ENCODE measurements at regions not wholly inside any gene's neighbourhood (a gene's known extent, or its start where the extent isn't known, plus 50 kb on each side); places are given as distances from the start of the nearest gene placed in this dataset.
"Not testable (repeated sequence)": the region's sequence is repeated elsewhere in the genome, so short reads cannot be mapped to it uniquely, and the experiment has no call there.

DNA sequence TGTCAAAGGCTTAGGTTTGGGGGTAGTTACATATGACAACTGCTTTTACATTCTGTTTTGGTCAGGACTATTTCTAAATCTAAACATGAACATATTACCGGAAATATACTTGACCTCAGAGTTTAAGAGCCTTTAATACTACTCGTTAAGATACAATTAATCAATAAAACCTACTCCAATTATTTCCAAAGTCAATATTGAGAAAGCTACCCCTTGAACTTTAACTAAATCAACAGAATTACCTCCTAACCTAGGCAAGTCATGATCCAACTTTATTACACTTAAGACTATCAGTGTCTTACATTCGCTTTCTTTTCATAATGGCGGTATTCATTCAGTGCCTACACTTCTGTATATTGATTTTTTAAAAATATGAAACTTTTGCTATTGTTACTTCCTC, 107.7 kb downstream of the RAP2B start:
- H3K9me3 ChIP-seq (replicated peaks; ENCODE audit: low read length), result no peaks in the 10 kb centered on the region
- H3K27me3 ChIP-seq (ENCODE audit: control insufficient read depth, insufficient read depth, low read length), result no peaks in the 10 kb centered on the region

DNA sequence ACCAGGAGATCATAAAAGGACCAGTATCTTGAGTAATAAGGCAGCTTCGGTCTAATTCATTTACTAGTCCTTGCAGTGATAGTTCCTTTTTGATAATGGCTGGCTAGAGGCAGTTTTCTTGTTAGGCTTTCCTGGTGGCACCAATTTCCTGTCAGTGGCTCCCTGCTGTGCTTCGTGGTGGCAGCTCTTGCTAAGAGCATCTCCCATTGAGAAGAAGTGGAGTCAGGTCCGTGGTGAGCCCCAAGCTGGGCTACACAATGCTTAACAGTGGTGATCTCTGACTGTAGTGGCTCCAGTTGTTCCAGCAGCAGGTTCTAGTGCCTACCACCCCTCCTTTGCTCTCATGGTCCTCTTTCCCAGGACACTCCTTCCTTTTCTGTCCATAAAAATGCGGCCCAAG, 111.2 kb downstream of the RAP2B start:
- Histone ChIP-seq H3K9ac (ENCODE audit: low read depth, low read length) (no peak overlapping the region), H3K27me3 (ENCODE audit: control insufficient read depth, insufficient read depth, low read length) (no peaks in the 10 kb centered on the region), H3K36me3 (ENCODE audit: insufficient read depth, low read length) (no peaks in the 10 kb centered on the region), H3K4me2 (ENCODE audit: low read length) (no peak overlapping the region), H3K4me1 (ENCODE audit: control insufficient read depth, insufficient read depth, low read length) (peaks cover 11% of the 10 kb centered on the region), H3K4me3 (ENCODE audit: low read length) (no peak overlapping the region), H3K9me3 (replicated peaks; ENCODE audit: low read length) (no peaks in the 10 kb centered on the region)

More for the DNA sequence above, 107.7 kb downstream of the RAP2B start:
- peaks cover 10% of the 10 kb centered on the region for H3K4me1 ChIP-seq (ENCODE audit: control insufficient read depth, insufficient read depth, low read length)
- no peaks in the 10 kb centered on the region for H3K36me3 ChIP-seq (ENCODE audit: insufficient read depth, low read length)
- no peak overlapping the region for H3K4me2 ChIP-seq (ENCODE audit: low read length)
- H3K9ac ChIP-seq (ENCODE audit: low read depth, low read length), result no peak overlapping the region
- H3K4me3 ChIP-seq (ENCODE audit: low read length), result no peak overlapping the region

DNA sequence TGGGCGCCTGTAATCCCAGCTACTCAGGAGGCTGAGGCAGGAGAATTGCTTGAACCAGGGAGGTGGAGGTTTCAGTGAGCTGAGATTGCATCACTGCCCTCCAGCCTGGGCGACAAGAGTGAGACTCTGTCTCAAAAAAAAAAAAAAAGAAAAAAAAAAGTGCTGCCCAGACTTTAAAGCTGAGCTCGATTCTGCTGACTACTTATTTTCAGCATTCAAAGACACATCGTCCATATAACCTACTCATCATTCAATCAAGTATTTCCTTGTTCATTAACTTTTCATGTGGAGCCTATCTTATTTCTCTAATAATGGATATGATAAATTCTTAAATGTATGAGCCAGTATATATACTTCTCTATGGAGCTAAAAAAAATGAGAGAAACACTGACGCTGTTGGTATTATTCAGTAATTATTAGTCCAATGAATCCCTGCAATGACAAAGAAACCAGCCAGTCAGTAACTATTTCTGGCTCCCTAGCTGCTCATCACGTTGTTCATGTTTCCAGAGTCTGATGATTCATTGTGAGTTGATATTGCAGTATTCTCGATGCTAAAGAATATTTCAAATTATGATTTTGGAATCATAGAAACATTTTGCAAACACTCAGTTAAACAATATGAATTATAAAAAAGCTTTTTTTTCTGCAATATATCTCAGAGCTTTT, 111.9 kb downstream of the RAP2B start:
- H3K4me1 ChIP-seq (ENCODE audit: control insufficient read depth, insufficient read depth, low read length), result peaks cover 11% of the 10 kb centered on the region
- H3K4me3 ChIP-seq (ENCODE audit: low read length), result no peak overlapping the region
- no peaks in the 10 kb centered on the region for H3K27me3 ChIP-seq (ENCODE audit: control insufficient read depth, insufficient read depth, low read length)
- peak overlapping the region; percentile 27 for H3K4me2 ChIP-seq (ENCODE audit: low read length)
- no peaks in the 10 kb centered on the region for H3K9me3 ChIP-seq (replicated peaks; ENCODE audit: low read length)
- H3K9ac ChIP-seq (ENCODE audit: low read depth, low read length), result no peak overlapping the region
- H3K36me3 ChIP-seq (ENCODE audit: insufficient read depth, low read length), result no peaks in the 10 kb centered on the region

DNA sequence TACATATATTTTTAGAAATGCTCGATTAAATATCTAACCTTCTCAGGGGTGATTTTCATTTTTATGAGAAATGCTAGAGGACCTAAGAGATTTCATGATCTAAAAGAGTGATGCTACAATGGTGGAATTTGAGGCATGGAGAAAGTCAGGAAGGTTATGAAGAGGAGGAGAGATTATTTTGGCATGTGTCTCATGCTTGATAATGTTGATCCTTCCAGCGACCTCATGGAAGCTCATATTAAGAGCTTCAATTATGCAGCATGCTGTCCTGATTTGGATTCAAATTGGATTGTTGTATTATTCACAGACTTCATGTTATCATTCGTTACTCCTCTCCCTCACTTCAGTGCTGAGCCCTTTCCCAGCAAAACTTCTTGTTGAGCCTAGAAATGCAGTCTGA, 112.5 kb downstream of the RAP2B start:
- no peaks in the 10 kb centered on the region for H3K36me3 ChIP-seq (ENCODE audit: insufficient read depth, low read length)
- H3K9ac ChIP-seq (ENCODE audit: low read depth, low read length), result no peak overlapping the region
- H3K27me3 ChIP-seq (ENCODE audit: control insufficient read depth, insufficient read depth, low read length), result no peaks in the 10 kb centered on the region
- H3K4me1 ChIP-seq (ENCODE audit: control insufficient read depth, insufficient read depth, low read length), result peaks cover 11% of the 10 kb centered on the region
- no peak overlapping the region for H3K4me3 ChIP-seq (ENCODE audit: low read length)
- peak overlapping the region; percentile 27 for H3K4me2 ChIP-seq (ENCODE audit: low read length)
- no peaks in the 10 kb centered on the region for H3K9me3 ChIP-seq (replicated peaks; ENCODE audit: low read length)

DNA sequence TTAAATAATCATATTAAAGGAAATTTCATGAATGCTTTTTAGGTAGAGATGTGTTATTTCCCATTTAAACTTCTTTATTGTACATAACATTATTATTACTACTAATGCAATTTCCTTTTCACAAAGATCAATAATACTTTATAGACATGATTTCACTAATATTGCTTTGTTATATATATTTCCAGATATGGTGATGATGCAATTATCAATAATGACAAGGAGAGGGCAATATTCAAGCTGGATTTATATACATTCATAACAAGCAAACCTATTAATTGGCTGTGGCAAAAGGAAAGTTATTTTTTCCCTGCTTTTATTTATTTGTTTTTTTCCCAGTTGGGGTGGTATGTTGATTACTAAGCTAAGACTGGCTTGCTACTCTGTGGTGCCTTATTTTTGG, 113.5 kb downstream of the RAP2B start:
- no peak overlapping the region for H3K4me3 ChIP-seq (ENCODE audit: low read length)
- no peak overlapping the region for H3K4me2 ChIP-seq (ENCODE audit: low read length)
- no peak overlapping the region for H3K9ac ChIP-seq (ENCODE audit: low read depth, low read length)
- no peaks in the 10 kb centered on the region for H3K36me3 ChIP-seq (ENCODE audit: insufficient read depth, low read length)
- H3K4me1 ChIP-seq (ENCODE audit: control insufficient read depth, insufficient read depth, low read length), result peaks cover 11% of the 10 kb centered on the region
- H3K27me3 ChIP-seq (ENCODE audit: control insufficient read depth, insufficient read depth, low read length), result no peaks in the 10 kb centered on the region
- no peaks in the 10 kb centered on the region for H3K9me3 ChIP-seq (replicated peaks; ENCODE audit: low read length)

DNA sequence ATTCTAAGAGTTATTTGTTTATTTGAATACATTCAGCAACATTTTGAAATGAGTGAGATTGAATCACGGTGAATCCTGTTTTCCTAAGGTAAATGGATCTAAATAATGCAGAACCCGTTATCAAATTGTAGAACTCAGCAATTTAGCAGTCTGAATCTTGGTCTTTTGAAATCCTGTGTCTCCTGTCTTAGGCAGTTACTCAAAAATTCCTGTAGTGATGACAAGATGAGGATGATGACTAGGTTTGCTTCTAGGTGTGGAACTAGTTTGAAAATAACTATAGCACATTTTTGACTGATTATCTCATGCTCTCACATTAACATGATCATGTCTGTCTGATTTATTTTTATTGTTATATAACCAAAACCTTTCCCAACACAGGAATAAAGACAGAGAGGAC, 115.0 kb downstream of the RAP2B start:
- H3K4me1 ChIP-seq (ENCODE audit: control insufficient read depth, insufficient read depth, low read length), result peaks cover 11% of the 10 kb centered on the region
- no peak overlapping the region for H3K9ac ChIP-seq (ENCODE audit: low read depth, low read length)
- H3K9me3 ChIP-seq (replicated peaks; ENCODE audit: low read length), result no peaks in the 10 kb centered on the region
- H3K27me3 ChIP-seq (ENCODE audit: control insufficient read depth, insufficient read depth, low read length), result no peaks in the 10 kb centered on the region
- no peak overlapping the region for H3K4me3 ChIP-seq (ENCODE audit: low read length)
- H3K4me2 ChIP-seq (ENCODE audit: low read length), result no peak overlapping the region
- no peaks in the 10 kb centered on the region for H3K36me3 ChIP-seq (ENCODE audit: insufficient read depth, low read length)

DNA sequence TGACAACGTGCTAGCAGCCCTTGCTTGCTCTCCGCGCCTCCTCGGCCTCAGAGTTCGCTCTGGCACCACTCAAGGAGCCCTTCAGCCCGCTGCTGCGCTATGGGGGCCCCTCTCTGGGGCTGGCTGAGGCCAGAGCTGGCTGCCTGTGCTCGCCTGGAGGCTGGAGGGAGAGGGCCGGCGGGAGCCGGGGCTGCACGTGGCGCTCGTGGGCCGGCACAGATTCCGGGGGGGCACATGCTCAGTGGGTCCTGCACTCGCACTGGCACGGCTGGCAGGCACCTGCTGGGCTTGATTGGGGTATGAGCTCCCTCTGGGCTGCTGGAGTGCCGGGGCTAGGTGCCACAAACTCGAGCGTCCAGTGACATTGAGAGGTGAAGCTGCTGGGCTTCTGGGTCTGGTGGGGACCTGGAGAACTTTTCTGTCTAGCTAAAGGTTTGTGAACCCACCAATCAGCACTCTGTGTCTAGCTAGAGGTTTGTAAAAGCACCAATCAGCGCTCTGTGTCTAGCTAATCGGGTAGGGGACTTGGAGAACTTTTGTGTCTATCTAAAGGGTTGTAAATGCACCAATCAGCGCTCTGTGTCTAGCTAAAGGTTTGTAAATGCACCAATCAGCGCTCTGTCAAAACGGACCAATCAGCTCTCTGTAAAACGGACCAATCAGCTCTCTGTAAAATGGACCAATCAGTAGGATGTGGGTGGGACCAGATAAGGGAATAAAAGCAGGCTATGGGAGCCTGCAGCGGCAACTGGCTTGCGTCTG, 119.4 kb downstream of the RAP2B start:
- not testable (repeated sequence) for H3K36me3 ChIP-seq (ENCODE audit: insufficient read depth, low read length); H3K9ac ChIP-seq (ENCODE audit: low read depth, low read length); H3K9me3 ChIP-seq (replicated peaks; ENCODE audit: low read length); H3K4me2 ChIP-seq (ENCODE audit: low read length); H3K4me3 ChIP-seq (ENCODE audit: low read length); H3K27me3 ChIP-seq (ENCODE audit: control insufficient read depth, insufficient read depth, low read length)
- peaks cover 21% of the 10 kb centered on the region for H3K4me1 ChIP-seq (ENCODE audit: control insufficient read depth, insufficient read depth, low read length)

DNA sequence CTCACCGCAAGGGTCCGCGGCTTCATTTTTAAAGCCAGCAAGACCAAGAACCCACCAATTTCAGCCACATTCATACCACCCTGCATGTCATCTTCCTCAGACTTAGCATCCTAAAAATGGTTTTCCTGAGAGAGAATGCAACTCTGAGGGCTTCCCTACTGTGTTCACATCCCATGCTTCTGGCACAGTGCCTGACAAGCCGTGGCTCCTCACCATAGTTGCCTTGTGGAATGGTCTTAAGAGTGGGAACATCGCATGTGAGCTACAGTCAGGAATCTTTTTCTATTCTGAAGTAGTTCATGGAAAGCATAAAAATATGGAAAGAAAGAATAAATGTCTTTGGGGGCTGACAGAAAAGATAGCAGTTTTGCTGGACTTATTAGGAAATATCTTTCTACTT, 120.3 kb downstream of the RAP2B start:
- H3K36me3 ChIP-seq (ENCODE audit: insufficient read depth, low read length), result no peaks in the 10 kb centered on the region
- H3K9ac ChIP-seq (ENCODE audit: low read depth, low read length), result no peak overlapping the region
- H3K4me1 ChIP-seq (ENCODE audit: control insufficient read depth, insufficient read depth, low read length), result peaks cover 21% of the 10 kb centered on the region
- no peaks in the 10 kb centered on the region for H3K9me3 ChIP-seq (replicated peaks; ENCODE audit: low read length)
- no peaks in the 10 kb centered on the region for H3K27me3 ChIP-seq (ENCODE audit: control insufficient read depth, insufficient read depth, low read length)
- no peak overlapping the region for H3K4me3 ChIP-seq (ENCODE audit: low read length)
- no peak overlapping the region for H3K4me2 ChIP-seq (ENCODE audit: low read length)

DNA sequence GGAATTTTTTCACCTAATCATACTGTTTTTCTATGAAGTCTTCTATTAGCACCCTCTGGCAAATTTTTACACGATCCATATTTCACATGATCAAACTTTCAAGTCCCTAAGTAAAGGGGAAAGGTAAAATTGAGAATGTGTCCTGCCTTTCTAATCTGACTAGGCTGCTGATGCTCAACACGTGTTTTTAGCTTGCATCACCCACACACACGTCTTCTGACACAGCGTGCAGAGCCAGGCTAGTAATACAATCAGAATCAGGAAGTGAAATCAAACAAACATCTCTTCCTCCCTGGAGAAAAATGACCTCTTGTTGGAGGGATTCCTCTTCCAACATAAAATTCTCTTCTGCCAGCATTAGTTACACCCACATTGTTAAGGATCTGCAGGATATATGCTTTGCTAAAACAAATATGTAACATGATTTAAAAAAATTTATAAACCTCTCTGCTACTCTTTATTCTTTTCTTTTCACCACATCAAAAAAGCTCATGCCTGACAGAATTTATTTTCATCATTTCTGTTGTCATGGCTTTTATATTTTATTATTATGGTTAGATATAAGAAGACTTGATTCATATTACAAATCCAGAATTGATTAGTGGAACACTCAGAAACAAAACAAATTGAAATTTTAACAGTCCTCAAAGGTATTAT, 122.4 kb downstream of the RAP2B start:
- no peaks in the 10 kb centered on the region for H3K9me3 ChIP-seq (replicated peaks; ENCODE audit: low read length)
- H3K4me3 ChIP-seq (ENCODE audit: low read length), result no peak overlapping the region
- H3K4me1 ChIP-seq (ENCODE audit: control insufficient read depth, insufficient read depth, low read length), result peaks cover 25% of the 10 kb centered on the region
- H3K27me3 ChIP-seq (ENCODE audit: control insufficient read depth, insufficient read depth, low read length), result no peaks in the 10 kb centered on the region
- no peaks in the 10 kb centered on the region for H3K36me3 ChIP-seq (ENCODE audit: insufficient read depth, low read length)
- peak overlapping the region; percentile 51 for H3K9ac ChIP-seq (ENCODE audit: low read depth, low read length)
- H3K4me2 ChIP-seq (ENCODE audit: low read length), result peak overlapping the region; percentile 48

DNA sequence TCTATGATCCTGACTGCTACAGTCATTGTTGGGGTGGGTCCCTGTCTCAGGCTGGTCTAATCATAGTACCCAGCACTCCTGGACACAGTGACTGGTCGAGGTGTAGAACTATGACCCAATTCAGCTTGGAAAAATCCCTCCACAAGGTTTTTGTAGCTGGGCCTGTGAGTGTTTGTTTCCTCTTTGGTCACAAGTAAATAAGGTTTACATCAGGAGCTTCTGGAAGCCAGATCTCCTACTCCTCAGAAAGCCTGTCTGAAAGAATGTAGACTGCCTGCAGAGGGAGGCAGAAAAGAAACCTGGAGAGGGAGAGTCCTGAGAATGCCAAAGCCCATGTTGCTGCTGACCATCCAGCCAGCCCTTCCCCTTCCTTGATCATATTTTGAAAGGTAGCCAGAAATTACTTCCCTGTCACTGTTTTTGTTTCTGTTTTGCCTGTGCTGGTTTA, 123.2 kb downstream of the RAP2B start:
- H3K27me3 ChIP-seq (ENCODE audit: control insufficient read depth, insufficient read depth, low read length), result no peaks in the 10 kb centered on the region
- H3K4me3 ChIP-seq (ENCODE audit: low read length), result no peak overlapping the region
- H3K9me3 ChIP-seq (replicated peaks; ENCODE audit: low read length), result no peaks in the 10 kb centered on the region
- no peak overlapping the region for H3K9ac ChIP-seq (ENCODE audit: low read depth, low read length)
- H3K36me3 ChIP-seq (ENCODE audit: insufficient read depth, low read length), result no peaks in the 10 kb centered on the region
- H3K4me2 ChIP-seq (ENCODE audit: low read length), result no peak overlapping the region
- peaks cover 28% of the 10 kb centered on the region for H3K4me1 ChIP-seq (ENCODE audit: control insufficient read depth, insufficient read depth, low read length)

DNA sequence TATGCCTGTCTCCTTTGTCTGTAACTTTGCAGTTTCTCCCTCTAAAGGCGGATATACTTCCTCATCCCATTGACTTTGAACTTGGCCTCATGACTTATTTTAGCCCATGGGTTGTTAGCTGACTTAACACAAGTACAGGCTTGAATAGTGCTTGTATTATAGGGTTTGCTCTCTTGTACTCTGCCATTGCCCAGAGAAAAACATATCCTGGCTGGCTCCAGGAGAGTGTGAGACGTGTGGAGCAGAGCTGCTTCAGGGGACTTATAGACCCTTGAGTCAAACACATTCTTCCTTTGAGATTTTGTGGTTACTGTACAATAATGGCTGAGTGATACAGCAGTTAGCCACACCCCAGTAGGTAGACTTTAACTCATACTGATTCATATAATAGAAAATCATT, 124.0 kb downstream of the RAP2B start:
- Histone ChIP-seq H3K9me3 (replicated peaks; ENCODE audit: low read length) (no peaks in the 10 kb centered on the region), H3K4me1 (ENCODE audit: control insufficient read depth, insufficient read depth, low read length) (peaks cover 33% of the 10 kb centered on the region), H3K4me3 (ENCODE audit: low read length) (no peak overlapping the region), H3K4me2 (ENCODE audit: low read length) (no peak overlapping the region), H3K36me3 (ENCODE audit: insufficient read depth, low read length) (no peaks in the 10 kb centered on the region), H3K27me3 (ENCODE audit: control insufficient read depth, insufficient read depth, low read length) (no peaks in the 10 kb centered on the region), H3K9ac (ENCODE audit: low read depth, low read length) (no peak overlapping the region)

Measured in skeletal muscle satellite cell (primary cell).